ENCODE measurements at regions not wholly inside any gene's neighbourhood (a gene's known extent, or its start where the extent isn't known, plus 50 kb on each side); places are given as distances from the start of the nearest gene placed in this dataset.

DNA sequence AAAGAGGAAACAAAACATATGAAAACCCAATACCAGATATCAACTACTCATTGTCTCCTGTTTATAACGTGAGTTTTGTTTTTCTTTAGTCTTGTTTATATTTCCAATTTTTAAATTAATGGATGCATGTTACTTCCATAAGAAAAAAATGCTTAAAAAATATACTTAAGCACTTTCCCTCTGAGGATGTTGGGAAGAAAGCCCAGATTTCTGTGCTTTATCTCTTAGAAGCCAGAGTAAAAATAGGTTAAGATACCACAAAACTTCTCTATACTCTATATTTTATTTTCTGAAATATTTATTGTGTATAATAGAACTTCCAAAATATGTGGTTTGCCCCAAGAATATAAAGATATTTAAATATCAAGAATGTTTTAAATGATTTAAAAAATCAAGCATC lies 633.9 kb downstream of the STK39 start:
- Mint-ChIP-seq H3K4me3 (no peak overlapping the region), H3K4me1 (no peaks in the 10 kb centered on the region)

GRCh38 chr2:167608487-167608886 lies 638.9 kb downstream of the STK39 start:
- no peaks in the 10 kb centered on the region for H3K27me3 Mint-ChIP-seq
- H3K4me3 Mint-ChIP-seq, result no peak overlapping the region
- no peak overlapping the region for H3K27ac Mint-ChIP-seq
- H3K9me3 Mint-ChIP-seq, result no peaks in the 10 kb centered on the region
- CTCF ChIA-PET, result no interaction called here
- H3K4me1 Mint-ChIP-seq, result no peaks in the 10 kb centered on the region
- H3K36me3 Mint-ChIP-seq, result no peaks in the 10 kb centered on the region
- no peak for DNase-seq

More for the DNA sequence above, 633.9 kb downstream of the STK39 start:
- CTCF ChIA-PET, result no interaction called here
- Mint-ChIP-seq H3K9me3 (no peaks in the 10 kb centered on the region), H3K36me3 (no peaks in the 10 kb centered on the region), H3K27ac (no peak overlapping the region), H3K27me3 (no peaks in the 10 kb centered on the region)
- no peak for DNase-seq

- DNase-seq, result no peak
- H3K36me3 Mint-ChIP-seq, result no peaks in the 10 kb centered on the region
- H3K9me3 Mint-ChIP-seq, result no peaks in the 10 kb centered on the region
- no peak overlapping the region for H3K4me3 Mint-ChIP-seq
- CTCF ChIA-PET, result no interaction called here
- no peaks in the 10 kb centered on the region for H3K4me1 Mint-ChIP-seq
- H3K27me3 Mint-ChIP-seq, result no peaks in the 10 kb centered on the region
- H3K27ac Mint-ChIP-seq, result no peak overlapping the region
Observed at GRCh38 chr2:167607731-167608130, 639.7 kb downstream of the STK39 start.

GRCh38 chr2:167607211-167607610 lies 640.2 kb downstream of the STK39 start:
- Mint-ChIP-seq H3K4me1 (no peaks in the 10 kb centered on the region), H3K36me3 (no peaks in the 10 kb centered on the region), H3K27me3 (no peaks in the 10 kb centered on the region), H3K4me3 (no peak overlapping the region), H3K27ac (no peak overlapping the region), H3K9me3 (no peaks in the 10 kb centered on the region)
- no peak for DNase-seq
- CTCF ChIA-PET, result no interaction called here

- CTCF ChIA-PET, result no interaction called here
- Mint-ChIP-seq H3K36me3 (no peaks in the 10 kb centered on the region), H3K4me3 (no peak overlapping the region), H3K27ac (no peak overlapping the region), H3K4me1 (no peaks in the 10 kb centered on the region), H3K27me3 (no peaks in the 10 kb centered on the region), H3K9me3 (no peaks in the 10 kb centered on the region)
- DNase-seq, result no peak
Observed at GRCh38 chr2:167602122-167602521, 645.3 kb downstream of the STK39 start.

DNA sequence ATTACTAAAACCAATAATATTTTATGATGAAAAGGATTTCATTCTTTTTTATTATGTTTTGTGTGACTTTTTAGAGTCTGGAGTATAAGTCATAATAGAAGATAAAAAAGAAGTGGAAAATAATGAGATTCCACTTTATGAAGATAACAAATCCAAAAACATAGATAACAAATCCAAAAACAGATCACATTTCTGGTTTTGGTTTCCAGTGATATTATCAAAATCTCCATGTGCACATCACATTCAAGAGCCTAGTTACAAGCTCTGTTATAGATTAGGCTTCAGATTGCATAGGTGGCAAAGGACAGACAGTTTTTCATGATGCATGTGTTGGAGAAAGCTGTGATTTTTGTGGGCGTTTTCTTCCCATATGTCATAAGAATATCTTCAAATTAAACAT lies 648.2 kb downstream of the STK39 start:
- CTCF ChIA-PET, result no interaction called here
- Mint-ChIP-seq H3K4me3 (no peak overlapping the region), H3K27ac (no peak overlapping the region), H3K4me1 (no peaks in the 10 kb centered on the region), H3K27me3 (no peaks in the 10 kb centered on the region), H3K36me3 (no peaks in the 10 kb centered on the region), H3K9me3 (no peaks in the 10 kb centered on the region)
- no peak for DNase-seq

DNA sequence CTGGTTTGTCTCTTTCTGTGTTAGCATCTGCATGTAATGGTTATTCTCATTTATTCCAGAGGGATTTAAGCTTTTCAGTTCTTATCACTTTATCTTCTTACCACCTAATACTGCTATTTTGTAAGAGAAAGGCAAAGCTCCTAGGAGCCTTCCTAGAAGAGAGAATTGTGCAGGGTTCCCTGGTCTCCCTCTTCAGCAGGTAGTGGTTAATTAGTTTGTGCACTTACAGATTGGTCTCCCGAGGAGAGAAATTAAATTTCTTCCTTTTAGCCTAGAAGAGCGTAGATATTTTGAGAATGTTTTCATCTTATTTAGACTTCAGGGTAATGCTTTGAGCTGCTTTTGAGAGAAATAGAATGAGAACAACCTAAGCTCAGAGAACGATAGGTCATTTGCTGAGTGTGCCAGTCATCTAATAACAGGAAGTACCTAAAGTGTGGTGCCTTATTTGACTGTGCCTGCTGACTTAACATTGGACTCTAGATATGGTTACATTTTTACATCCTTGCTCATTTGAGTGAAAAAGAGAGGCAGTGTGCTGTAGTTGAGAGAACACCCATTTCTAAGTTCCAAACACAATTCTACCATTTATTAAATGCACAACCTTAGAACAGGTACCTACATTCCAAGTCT lies 651.4 kb downstream of the STK39 start:
- Mint-ChIP-seq H3K27me3 (no peaks in the 10 kb centered on the region), H3K36me3 (no peaks in the 10 kb centered on the region), H3K27ac (no peak overlapping the region), H3K4me3 (no peak overlapping the region), H3K4me1 (no peaks in the 10 kb centered on the region), H3K9me3 (no peaks in the 10 kb centered on the region)
- no peak for DNase-seq
- CTCF ChIA-PET, result no interaction called here

DNA sequence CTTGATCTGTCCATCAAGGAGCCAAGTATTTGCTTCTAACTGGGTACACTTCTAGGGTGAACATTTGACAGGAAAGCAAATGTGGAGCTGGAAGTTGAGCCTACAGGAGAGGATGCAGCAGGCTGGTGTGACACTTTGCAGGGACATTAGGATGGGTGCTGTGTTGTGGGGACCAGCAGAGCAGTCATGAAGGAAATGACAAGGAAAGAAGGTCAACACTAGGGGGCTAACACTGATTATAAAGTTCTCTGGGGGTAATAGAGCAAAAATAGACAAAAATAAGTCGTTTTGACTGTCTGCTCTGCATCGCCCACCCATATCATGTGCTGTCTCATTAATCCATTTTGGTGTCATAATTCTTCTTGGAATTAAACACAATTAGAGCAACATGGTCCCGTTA lies 652.4 kb downstream of the STK39 start:
- Mint-ChIP-seq H3K4me3 (no peak overlapping the region), H3K9me3 (no peaks in the 10 kb centered on the region), H3K36me3 (no peaks in the 10 kb centered on the region), H3K27ac (no peak overlapping the region), H3K4me1 (no peaks in the 10 kb centered on the region), H3K27me3 (no peaks in the 10 kb centered on the region)
- CTCF ChIA-PET, result no interaction called here
- DNase-seq, result no peak

- Mint-ChIP-seq H3K27ac (no peak overlapping the region), H3K4me3 (no peak overlapping the region), H3K27me3 (no peaks in the 10 kb centered on the region), H3K36me3 (no peaks in the 10 kb centered on the region), H3K9me3 (no peaks in the 10 kb centered on the region), H3K4me1 (no peaks in the 10 kb centered on the region)
- CTCF ChIA-PET, result no interaction called here
- no peak for DNase-seq
Observed at GRCh38 chr2:167592441-167592840, 655.0 kb downstream of the STK39 start.

DNA sequence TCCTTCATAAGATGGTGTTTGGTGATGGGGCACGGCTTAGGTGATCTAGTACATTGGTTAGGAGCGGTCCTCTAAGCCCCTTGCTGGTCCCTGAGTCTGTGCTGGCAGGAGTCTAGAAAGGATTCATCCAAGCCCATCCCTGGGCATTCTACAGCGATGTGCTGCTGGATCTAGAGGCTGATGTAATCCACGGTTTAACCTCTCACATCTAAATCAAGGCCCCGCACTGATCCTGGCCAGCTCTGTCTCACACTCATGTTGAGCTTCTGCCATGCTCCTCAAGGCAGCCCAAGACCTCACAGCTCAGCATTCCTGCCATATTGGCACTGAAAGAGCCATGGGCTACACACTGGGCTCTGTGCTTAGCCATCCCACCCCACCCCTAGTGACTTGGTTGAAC lies 664.8 kb downstream of the STK39 start:
- Mint-ChIP-seq H3K4me3 (no peak overlapping the region), H3K9me3 (no peaks in the 10 kb centered on the region), H3K27me3 (no peaks in the 10 kb centered on the region), H3K4me1 (no peaks in the 10 kb centered on the region), H3K27ac (no peak overlapping the region), H3K36me3 (no peaks in the 10 kb centered on the region)
- no peak for DNase-seq
- CTCF ChIA-PET, result no interaction called here

DNA sequence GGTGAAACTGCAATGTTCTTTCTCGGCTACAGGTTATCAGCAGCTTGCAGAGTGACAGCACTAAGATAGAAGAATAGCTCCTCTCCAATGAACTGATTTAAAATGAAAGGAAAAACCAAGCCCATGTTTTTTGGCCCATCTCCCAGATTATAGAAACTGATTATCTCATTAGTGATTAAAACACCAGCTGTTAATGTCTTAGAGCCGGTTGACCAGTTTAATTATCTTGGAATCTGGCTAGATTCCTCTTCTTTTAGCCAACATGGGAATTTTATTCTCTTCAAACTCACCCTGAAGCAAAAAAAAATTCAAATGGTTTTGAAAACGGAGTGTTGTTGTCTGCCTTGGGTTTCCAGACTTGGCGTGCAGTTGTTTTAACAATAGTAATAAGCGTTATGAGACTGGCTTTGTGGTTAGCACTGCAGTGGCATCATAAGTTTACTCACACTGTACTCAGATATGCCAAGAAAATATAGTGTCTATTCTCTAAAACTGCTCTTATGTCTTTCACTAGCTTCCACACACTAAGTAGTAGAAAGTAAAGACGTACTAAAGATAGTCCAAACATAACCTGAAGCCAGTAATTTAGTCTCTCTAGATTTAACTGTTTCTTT lies 665.3 kb downstream of the STK39 start:
- Mint-ChIP-seq H3K36me3 (no peaks in the 10 kb centered on the region), H3K4me1 (no peaks in the 10 kb centered on the region), H3K9me3 (no peaks in the 10 kb centered on the region), H3K27me3 (no peaks in the 10 kb centered on the region), H3K27ac (no peak overlapping the region), H3K4me3 (no peak overlapping the region)
- DNase-seq, result no peak
- CTCF ChIA-PET, result no interaction called here

GRCh38 chr2:167579826-167580225 lies 667.6 kb downstream of the STK39 start:
- Mint-ChIP-seq H3K4me3 (no peak overlapping the region), H3K27me3 (no peaks in the 10 kb centered on the region), H3K36me3 (no peaks in the 10 kb centered on the region), H3K27ac (no peak overlapping the region), H3K4me1 (no peaks in the 10 kb centered on the region), H3K9me3 (no peaks in the 10 kb centered on the region)
- no peak for DNase-seq
- CTCF ChIA-PET, result no interaction called here

GRCh38 chr2:167575276-167575675 lies 672.1 kb downstream of the STK39 start:
- Mint-ChIP-seq H3K27ac (no peak overlapping the region), H3K27me3 (no peaks in the 10 kb centered on the region), H3K4me3 (no peak overlapping the region), H3K4me1 (no peaks in the 10 kb centered on the region), H3K36me3 (no peaks in the 10 kb centered on the region), H3K9me3 (no peaks in the 10 kb centered on the region)
- DNase-seq, result no peak
- CTCF ChIA-PET, result no interaction called here

- Mint-ChIP-seq H3K4me1 (no peaks in the 10 kb centered on the region), H3K27me3 (no peaks in the 10 kb centered on the region), H3K27ac (no peak overlapping the region), H3K4me3 (no peak overlapping the region), H3K36me3 (no peaks in the 10 kb centered on the region), H3K9me3 (no peaks in the 10 kb centered on the region)
- CTCF ChIA-PET, result no interaction called here
- no peak for DNase-seq
Observed at GRCh38 chr2:167572883-167573619, 674.3 kb downstream of the STK39 start.

DNA sequence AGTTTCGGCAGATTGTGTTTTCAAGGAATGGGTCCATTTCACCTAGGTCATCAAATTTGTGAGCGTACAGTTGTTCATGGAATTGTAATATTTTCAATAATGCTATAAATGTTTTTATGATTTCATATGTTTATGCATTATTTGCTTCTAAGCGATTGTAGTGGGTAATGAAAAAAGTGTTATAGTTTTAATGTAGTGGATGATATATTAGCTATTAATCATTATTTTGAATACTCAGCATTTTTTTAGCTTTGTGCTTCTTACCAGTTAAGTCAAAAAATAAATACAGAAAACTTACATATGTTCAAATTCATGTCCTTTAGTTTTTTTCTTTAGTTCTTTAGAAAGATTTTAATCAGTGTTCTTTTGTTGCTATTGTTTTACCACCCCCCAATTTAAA lies 677.0 kb downstream of the STK39 start:
- no peaks in the 10 kb centered on the region for H3K36me3 Mint-ChIP-seq
- no peak for DNase-seq
- no peaks in the 10 kb centered on the region for H3K9me3 Mint-ChIP-seq
- H3K27me3 Mint-ChIP-seq, result no peaks in the 10 kb centered on the region
- no peak overlapping the region for H3K27ac Mint-ChIP-seq
- H3K4me1 Mint-ChIP-seq, result no peaks in the 10 kb centered on the region
- no peak overlapping the region for H3K4me3 Mint-ChIP-seq
- CTCF ChIA-PET, result interaction anchor here (0.7 kb wide), 1 partner anchor 140 kb away, joined by 3 read pairs; no protein-coding TSS in a partner anchor
